ENCODE measurements at regions not wholly inside any gene's neighbourhood (a gene's known extent, or its start where the extent isn't known, plus 50 kb on each side); places are given as distances from the start of the nearest gene placed in this dataset.

DNA sequence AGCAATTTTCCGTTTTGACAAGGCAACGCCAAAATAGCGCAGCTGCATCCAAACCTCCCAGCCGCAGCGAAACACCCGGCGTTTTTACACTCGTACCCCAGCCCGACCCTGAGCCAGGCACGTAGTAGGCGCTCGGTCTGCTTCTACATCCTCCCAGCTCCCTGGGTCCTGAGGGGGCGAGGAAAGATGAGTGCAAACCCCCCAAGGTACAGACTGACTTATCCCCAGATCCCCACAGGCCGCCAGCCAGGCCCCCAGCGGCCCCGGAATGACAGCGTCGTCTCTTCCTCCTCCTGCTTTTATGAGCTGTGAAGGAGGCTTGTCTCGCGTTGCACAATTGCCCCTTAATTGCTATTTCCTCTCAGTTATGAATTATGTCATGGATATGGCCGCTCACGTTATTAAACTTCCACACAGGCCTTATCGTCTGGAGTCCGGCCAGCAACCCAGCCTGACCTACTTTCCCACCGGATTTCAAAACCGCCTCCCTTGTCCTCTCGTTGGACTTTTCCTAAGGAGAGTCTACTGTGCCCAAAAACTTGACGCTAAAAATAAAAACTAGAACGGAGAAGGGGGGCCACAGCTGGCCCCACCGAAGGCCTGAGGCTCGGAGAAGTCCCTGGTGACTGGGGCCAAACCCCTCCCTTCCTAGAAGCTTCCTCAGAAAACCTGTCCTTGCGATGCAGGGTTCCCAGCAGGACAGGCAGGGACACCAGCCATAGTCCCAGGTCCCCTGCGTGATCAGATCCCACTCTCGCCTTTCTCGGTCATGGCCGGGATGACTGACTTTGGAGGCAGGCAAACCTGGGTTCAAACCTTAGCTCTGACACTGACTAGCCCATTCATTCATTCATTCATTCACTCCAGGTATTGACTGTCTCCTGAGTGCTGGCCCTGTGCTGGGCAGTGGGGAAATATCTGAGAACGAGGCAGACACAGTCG is 130.9 kb upstream of the PTPN1 start:
- TF ChIP-seq, protein P1, sequence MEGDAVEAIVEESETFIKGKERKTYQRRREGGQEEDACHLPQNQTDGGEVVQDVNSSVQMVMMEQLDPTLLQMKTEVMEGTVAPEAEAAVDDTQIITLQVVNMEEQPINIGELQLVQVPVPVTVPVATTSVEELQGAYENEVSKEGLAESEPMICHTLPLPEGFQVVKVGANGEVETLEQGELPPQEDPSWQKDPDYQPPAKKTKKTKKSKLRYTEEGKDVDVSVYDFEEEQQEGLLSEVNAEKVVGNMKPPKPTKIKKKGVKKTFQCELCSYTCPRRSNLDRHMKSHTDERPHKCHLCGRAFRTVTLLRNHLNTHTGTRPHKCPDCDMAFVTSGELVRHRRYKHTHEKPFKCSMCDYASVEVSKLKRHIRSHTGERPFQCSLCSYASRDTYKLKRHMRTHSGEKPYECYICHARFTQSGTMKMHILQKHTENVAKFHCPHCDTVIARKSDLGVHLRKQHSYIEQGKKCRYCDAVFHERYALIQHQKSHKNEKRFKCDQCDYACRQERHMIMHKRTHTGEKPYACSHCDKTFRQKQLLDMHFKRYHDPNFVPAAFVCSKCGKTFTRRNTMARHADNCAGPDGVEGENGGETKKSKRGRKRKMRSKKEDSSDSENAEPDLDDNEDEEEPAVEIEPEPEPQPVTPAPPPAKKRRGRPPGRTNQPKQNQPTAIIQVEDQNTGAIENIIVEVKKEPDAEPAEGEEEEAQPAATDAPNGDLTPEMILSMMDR (IDR thresholded peaks at IDR 0.05; ENCODE audit: low read length) = no peak
- TF ChIP-seq EZH2 (optimal IDR thresholded peaks at IDR 0.05; ENCODE audit: low read depth, low read length) (no peak), EZH2phosphoT487 (IDR thresholded peaks at IDR 0.05; ENCODE audit: low read length) (no peak)
